Suprapubic skin (tissue), 3 donors: ENCODE measurements at regions not wholly inside any gene's neighbourhood (a gene's known extent, or its start where the extent isn't known, plus 50 kb on each side); places are given as distances from the start of the nearest gene placed in this dataset.

Experiments
- POLR2A ChIP-seq, 2 donors: fragments of 450-650 bp; IDR thresholded peaks; one replicate each; pipeline ENCODE4 v1.6.1; 2017; ENCODE audit warnings: antibody characterized with exemption in 2 of 2, mild to moderate bottlenecking in 2 of 2, moderate library complexity in 2 of 2
- TF ChIP-seq, protein P1 (sequence below), 2 donors: fragments of 200-600 bp in 1 of 2; fragments of 450-650 bp in 1 of 2; sonication (generic) in 1 of 2; IDR thresholded peaks; one replicate each; pipeline ENCODE4 v1.5.1; 2016 to 2019; ENCODE audit warnings: antibody characterized with exemption in 2 of 2, mild to moderate bottlenecking in 1 of 2, moderate library complexity in 1 of 2

DNA sequence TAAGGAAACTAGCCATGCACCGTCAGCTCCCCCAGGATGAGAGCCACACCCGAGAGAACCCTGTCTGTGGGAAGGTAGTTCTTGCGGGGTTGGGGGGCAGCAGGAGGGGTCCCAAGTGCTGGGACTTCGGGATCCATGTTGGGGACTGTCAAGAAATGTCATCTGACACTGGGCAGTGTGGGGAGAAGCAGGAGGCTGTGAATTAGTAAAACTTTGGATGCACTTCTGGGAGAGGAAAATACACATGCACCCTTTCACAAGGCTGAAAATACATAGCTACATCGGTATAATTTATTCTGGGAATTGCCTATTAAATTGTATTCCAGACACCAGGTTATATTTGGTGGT, 109.6 kb upstream of the RPS23 start:
- TF ChIP-seq, protein P1, sequence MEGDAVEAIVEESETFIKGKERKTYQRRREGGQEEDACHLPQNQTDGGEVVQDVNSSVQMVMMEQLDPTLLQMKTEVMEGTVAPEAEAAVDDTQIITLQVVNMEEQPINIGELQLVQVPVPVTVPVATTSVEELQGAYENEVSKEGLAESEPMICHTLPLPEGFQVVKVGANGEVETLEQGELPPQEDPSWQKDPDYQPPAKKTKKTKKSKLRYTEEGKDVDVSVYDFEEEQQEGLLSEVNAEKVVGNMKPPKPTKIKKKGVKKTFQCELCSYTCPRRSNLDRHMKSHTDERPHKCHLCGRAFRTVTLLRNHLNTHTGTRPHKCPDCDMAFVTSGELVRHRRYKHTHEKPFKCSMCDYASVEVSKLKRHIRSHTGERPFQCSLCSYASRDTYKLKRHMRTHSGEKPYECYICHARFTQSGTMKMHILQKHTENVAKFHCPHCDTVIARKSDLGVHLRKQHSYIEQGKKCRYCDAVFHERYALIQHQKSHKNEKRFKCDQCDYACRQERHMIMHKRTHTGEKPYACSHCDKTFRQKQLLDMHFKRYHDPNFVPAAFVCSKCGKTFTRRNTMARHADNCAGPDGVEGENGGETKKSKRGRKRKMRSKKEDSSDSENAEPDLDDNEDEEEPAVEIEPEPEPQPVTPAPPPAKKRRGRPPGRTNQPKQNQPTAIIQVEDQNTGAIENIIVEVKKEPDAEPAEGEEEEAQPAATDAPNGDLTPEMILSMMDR (IDR thresholded peaks at IDR 0.05): no peak
- no peak for TF ChIP-seq POLR2A (IDR thresholded peaks at IDR 0.05)
